GM12864 (cell line): ENCODE measurements at regions not wholly inside any gene's neighbourhood (a gene's known extent, or its start where the extent isn't known, plus 50 kb on each side); places are given as distances from the start of the nearest gene placed in this dataset.

Experiments
- DNase-seq: peaks from one replicate; pipeline ENCODE4 v3.0.0-alpha.2; 2011; ENCODE audit warnings: low read depth
- H3K4me3 ChIP-seq: 2 replicates; pipeline ENCODE4 v1.5.1; 2011; ENCODE audit warnings: mild to moderate bottlenecking, low read depth, low read length, control low read depth
- TF ChIP-seq, protein P1 (sequence below): IDR thresholded peaks from 2 replicates; pipeline ENCODE4 v1.5.1; 2011; ENCODE audit warnings: low read depth, mild to moderate bottlenecking, moderate library complexity, low read length, control low read depth, inconsistent platforms; ENCODE audit errors: missing control alignments

- TF ChIP-seq, protein P1, sequence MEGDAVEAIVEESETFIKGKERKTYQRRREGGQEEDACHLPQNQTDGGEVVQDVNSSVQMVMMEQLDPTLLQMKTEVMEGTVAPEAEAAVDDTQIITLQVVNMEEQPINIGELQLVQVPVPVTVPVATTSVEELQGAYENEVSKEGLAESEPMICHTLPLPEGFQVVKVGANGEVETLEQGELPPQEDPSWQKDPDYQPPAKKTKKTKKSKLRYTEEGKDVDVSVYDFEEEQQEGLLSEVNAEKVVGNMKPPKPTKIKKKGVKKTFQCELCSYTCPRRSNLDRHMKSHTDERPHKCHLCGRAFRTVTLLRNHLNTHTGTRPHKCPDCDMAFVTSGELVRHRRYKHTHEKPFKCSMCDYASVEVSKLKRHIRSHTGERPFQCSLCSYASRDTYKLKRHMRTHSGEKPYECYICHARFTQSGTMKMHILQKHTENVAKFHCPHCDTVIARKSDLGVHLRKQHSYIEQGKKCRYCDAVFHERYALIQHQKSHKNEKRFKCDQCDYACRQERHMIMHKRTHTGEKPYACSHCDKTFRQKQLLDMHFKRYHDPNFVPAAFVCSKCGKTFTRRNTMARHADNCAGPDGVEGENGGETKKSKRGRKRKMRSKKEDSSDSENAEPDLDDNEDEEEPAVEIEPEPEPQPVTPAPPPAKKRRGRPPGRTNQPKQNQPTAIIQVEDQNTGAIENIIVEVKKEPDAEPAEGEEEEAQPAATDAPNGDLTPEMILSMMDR, result no peak
Observed at GRCh38 chr20:12870588-12870987, 138.2 kb upstream of the SPTLC3 start.

GRCh38 chr20:12874933-12875332 is 133.8 kb upstream of the SPTLC3 start:
- no peak overlapping the region for H3K4me3 ChIP-seq
- TF ChIP-seq, protein P1, result no peak
- no peak for DNase-seq

More at GRCh38 chr20:12870588-12870987, 138.2 kb upstream of the SPTLC3 start:
- H3K4me3 ChIP-seq, result no peak overlapping the region
- DNase-seq, result no peak

- DNase-seq, result no peak
- no peak overlapping the region for H3K4me3 ChIP-seq
- TF ChIP-seq, protein P1, result no peak
Observed at GRCh38 chr20:12875510-12875909, 133.3 kb upstream of the SPTLC3 start.

- DNase-seq, result no peak
Observed at GRCh38 chr20:12882832-12883506, 125.8 kb upstream of the SPTLC3 start.

GRCh38 chr20:12883507-12883885 is 125.3 kb upstream of the SPTLC3 start:
- TF ChIP-seq, protein P1, result no peak
- no peak overlapping the region for H3K4me3 ChIP-seq
- DNase-seq, result no peak

More at GRCh38 chr20:12882832-12883506, 125.8 kb upstream of the SPTLC3 start:
- TF ChIP-seq, protein P1, result no peak
- H3K4me3 ChIP-seq, result no peak overlapping the region

DNA sequence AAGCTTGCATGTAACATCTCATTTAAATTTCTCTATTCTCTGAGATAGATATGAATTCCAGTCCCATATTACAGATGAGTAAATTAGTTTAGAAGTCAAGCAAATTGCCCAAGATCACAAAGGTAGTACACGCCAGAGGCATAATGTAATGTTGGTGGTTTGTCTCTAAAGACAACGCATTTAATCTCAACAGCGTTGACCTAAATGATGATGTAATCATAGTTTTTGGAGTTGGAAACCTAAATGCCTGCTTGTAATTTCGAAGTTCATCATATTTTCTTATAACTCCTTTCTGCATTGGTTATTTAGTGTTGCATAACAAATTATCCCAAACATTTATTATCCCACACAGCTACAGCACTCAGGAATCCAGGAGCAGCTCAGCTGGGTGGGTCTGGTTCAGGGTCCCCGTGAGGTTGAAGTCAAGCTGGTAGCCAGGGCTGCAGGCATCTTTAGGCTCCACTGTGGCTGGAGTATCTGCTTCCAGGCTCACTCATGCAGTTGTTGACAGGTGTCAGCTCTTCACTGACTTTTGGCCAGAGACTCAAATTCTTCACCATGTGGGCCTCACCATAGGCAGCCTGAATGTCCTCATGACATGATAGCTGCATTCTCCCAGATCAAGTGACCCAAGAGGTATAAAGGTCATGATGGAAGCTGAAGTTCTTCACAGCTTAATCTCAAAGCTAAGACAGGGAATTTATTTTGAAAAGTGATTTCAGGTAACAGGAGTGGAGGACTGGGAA is 122.0 kb upstream of the SPTLC3 start:
- H3K4me3 ChIP-seq, result no peak overlapping the region
- TF ChIP-seq, protein P1, result no peak
- DNase-seq, result no peak
